Suppressor macrophage treated with lipopolysaccharide for 4 hours (primary cell): ENCODE measurements at regions not wholly inside any gene's neighbourhood (a gene's known extent, or its start where the extent isn't known, plus 50 kb on each side); places are given as distances from the start of the nearest gene placed in this dataset.

Source experiments
- DNase-seq: peaks from one replicate; pipeline ENCODE4 v3.0.0-alpha.2; 2020

- DNase-seq, result no peak
Observed at GRCh38 chr14:49220492-49220891, 365.7 kb downstream of the RPS29 start.

GRCh38 chr14:49218436-49219092 lies 367.6 kb downstream of the RPS29 start:
- DNase-seq, result no peak

GRCh38 chr14:49212721-49213120 lies 373.5 kb downstream of the RPS29 start:
- no peak for DNase-seq

GRCh38 chr14:49209416-49209815 lies 376.8 kb downstream of the RPS29 start:
- no peak for DNase-seq

GRCh38 chr14:49206828-49207227 lies 379.4 kb downstream of the RPS29 start:
- DNase-seq, result no peak

GRCh38 chr14:49203676-49204075 lies 382.5 kb downstream of the RPS29 start:
- DNase-seq, result no peak

GRCh38 chr14:49199159-49199558 lies 387.0 kb downstream of the RPS29 start:
- no peak for DNase-seq

GRCh38 chr14:49196327-49196726 lies 389.9 kb downstream of the RPS29 start:
- DNase-seq, result no peak

- DNase-seq, result no peak
Observed at GRCh38 chr14:49194067-49194466, 392.1 kb downstream of the RPS29 start.

GRCh38 chr14:49193332-49194065 lies 392.7 kb downstream of the RPS29 start:
- no peak for DNase-seq

- no peak for DNase-seq
Observed at GRCh38 chr14:49191380-49191779, 394.8 kb downstream of the RPS29 start.

- DNase-seq, result no peak
Observed at GRCh38 chr14:49189375-49189774, 396.8 kb downstream of the RPS29 start.

GRCh38 chr14:49187799-49188198 lies 398.4 kb downstream of the RPS29 start:
- no peak for DNase-seq

- peak; percentile 58 for DNase-seq
Observed at GRCh38 chr14:49173765-49174373, 412.3 kb downstream of the RPS29 start.

GRCh38 chr14:49164074-49164473 lies 422.1 kb downstream of the RPS29 start:
- DNase-seq, result no peak

GRCh38 chr14:49160983-49161382 lies 425.2 kb downstream of the RPS29 start:
- DNase-seq, result no peak

- no peak for DNase-seq
Observed at GRCh38 chr14:49159081-49159480, 427.1 kb downstream of the RPS29 start.

GRCh38 chr14:49139593-49139992 lies 446.6 kb downstream of the RPS29 start:
- DNase-seq, result no peak

GRCh38 chr14:49134940-49135339 lies 451.2 kb downstream of the RPS29 start:
- no peak for DNase-seq

GRCh38 chr14:49121246-49121645 lies 464.9 kb downstream of the RPS29 start:
- no peak for DNase-seq

GRCh38 chr14:49114161-49114893 lies 471.9 kb downstream of the RPS29 start:
- no peak for DNase-seq

- no peak for DNase-seq
Observed at GRCh38 chr14:49106741-49107667, 479.2 kb downstream of the RPS29 start.
